Spleen (tissue), 11 donors: ENCODE measurements at regions not wholly inside any gene's neighbourhood (a gene's known extent, or its start where the extent isn't known, plus 50 kb on each side); places are given as distances from the start of the nearest gene placed in this dataset.

Experiments used
- DNase-seq: peaks from one replicate; pipeline ENCODE4 v3.0.0-alpha.2; 2020
- H3K27ac ChIP-seq, 8 donors: fragments of 200-600 bp; sonication (generic) in 7 of 8; 1 replicate in 4 of 8; 2 replicates in 4 of 8; pipeline versions ENCODE4 v1.5.0 to v1.8.0; 2016 to 2021; ENCODE audit warnings: inconsistent platforms in 4 of 8, mild to moderate bottlenecking in 4 of 8, moderate library complexity in 1 of 8
- H3K27me3 ChIP-seq, 7 donors: fragments of 200-600 bp; sonication (generic) in 6 of 7; replicated peaks in 1 of 7; 1 replicate in 4 of 7; 2 replicates in 3 of 7; pipeline versions ENCODE4 v1.5.0 to v1.8.0; 2016 to 2021; ENCODE audit warnings: inconsistent platforms in 3 of 7, mild to moderate bottlenecking in 1 of 7
- H3K36me3 ChIP-seq, 6 donors: fragments of 200-600 bp; sonication (generic) in 5 of 6; 1 replicate in 4 of 6; 2 replicates in 2 of 6; pipeline versions ENCODE4 v1.5.0 to v1.8.0; 2016 to 2021; ENCODE audit warnings: inconsistent platforms in 2 of 6
- H3K4me1 ChIP-seq, 6 donors: fragments of 200-600 bp; sonication (generic) in 5 of 6; 1 replicate in 3 of 6; 2 replicates in 3 of 6; pipeline versions ENCODE4 v1.5.0 to v1.8.0; 2016 to 2021; ENCODE audit warnings: inconsistent platforms in 3 of 6
- H3K4me3 ChIP-seq, 8 donors: fragments of 200-600 bp; sonication (generic) in 7 of 8; 1 replicate in 4 of 8; 2 replicates in 4 of 8; pipeline versions ENCODE4 v1.5.0 to v1.8.0; 2016 to 2021; ENCODE audit warnings: inconsistent platforms in 4 of 8, mild to moderate bottlenecking in 4 of 8, moderate library complexity in 2 of 8
- H3K9me3 ChIP-seq, 8 donors: fragments of 200-600 bp; sonication (generic) in 7 of 8; 1 replicate in 4 of 8; 2 replicates in 4 of 8; pipeline versions ENCODE4 v1.5.0 to v1.8.0; 2016 to 2021; ENCODE audit warnings: inconsistent platforms in 4 of 8
- POLR2A ChIP-seq, 3 donors: fragments of 450-650 bp; IDR thresholded peaks; one replicate each; pipeline ENCODE4 v1.5.1; 2017; ENCODE audit warnings: antibody characterized with exemption in 3 of 3, mild to moderate bottlenecking in 1 of 3
- POLR2AphosphoS5 ChIP-seq, 3 donors: sonication (generic); formaldehyde crosslinking; IDR thresholded peaks; one replicate each; pipeline ENCODE4 v1.5.1; 2017; ENCODE audit warnings: antibody characterized with exemption in 3 of 3
- WGBS, 5 donors: extraction: QIAGEN DNeasy Blood & Tissue Kit in 3 of 5; methylation state at CpG; one replicate each; pipeline versions ENCODE4 v1.1.5 to v1.1.7; 2013 to 2018; 5-methylcytosine and 5-hydroxymethylcytosine counted together
- intact Hi-C: fragments of 100-400 bp; cut with DNase I; formaldehyde crosslinking; loops from one replicate; pipeline ENCODE4 v1.15.0; 2023; ENCODE audit warnings: low total_unique reads
- TF ChIP-seq, protein P1 (sequence below), 11 experiments: fragments of 200-600 bp in 7 of 11; fragments of 450-650 bp in 4 of 11; sonication (generic) in 4 of 11; IDR thresholded peaks in 8 of 11; conservative IDR thresholded peaks in 3 of 11; 1 replicate in 7 of 11; 2 replicates in 4 of 11; pipeline versions ENCODE4 v1.4.0 to v1.8.0; 2016 to 2021; ENCODE audit warnings: antibody characterized with exemption in 11 of 11, inconsistent platforms in 4 of 11, mild to moderate bottlenecking in 1 of 11
- donor health status: healthy with polysubstance abuse.
- donor health status: DM: no; HTN: no; CAD: no; lungs with moderate emphysema.
- donor health status: DM: no; HTN: no; CAD: no.
- donor health status: Bipolar disorder and iron deficiency.
- donor health status: healthy.
- donor health status: DM: no; HTN: no; CAD: no.
- donor health status: DM: yes; HTN: yes; CAD: no.

DNA sequence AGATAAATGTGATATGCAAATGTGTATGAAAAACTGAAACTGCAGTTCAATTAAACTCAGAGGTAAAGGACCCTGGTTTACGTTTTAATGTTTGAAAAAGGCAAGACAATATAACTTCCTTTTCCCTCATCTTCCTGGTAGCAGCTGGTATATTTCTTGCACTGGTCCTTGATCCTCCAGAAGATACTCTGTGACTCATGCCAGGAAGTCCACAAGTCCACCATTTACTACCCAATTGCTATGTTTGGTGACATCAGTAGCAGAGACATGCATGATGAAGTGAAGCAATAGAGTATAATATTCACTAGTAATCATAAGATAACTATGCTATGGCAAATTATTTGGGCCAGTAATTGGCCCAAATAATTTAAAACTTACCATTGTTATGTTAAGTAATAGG, 774.5 kb upstream of the NEGR1 start:
- no peaks in the 10 kb centered on the region for H3K27me3 ChIP-seq
- no peaks in the 10 kb centered on the region for H3K36me3 ChIP-seq
- intact Hi-C loops = no loop called here
- H3K27ac ChIP-seq = no peak overlapping the region
- H3K4me3 ChIP-seq = no peak overlapping the region
- TF ChIP-seq POLR2A (IDR thresholded peaks at IDR 0.05) (no peak), POLR2AphosphoS5 (IDR thresholded peaks at IDR 0.05) (no peak)
- TF ChIP-seq, protein P1, sequence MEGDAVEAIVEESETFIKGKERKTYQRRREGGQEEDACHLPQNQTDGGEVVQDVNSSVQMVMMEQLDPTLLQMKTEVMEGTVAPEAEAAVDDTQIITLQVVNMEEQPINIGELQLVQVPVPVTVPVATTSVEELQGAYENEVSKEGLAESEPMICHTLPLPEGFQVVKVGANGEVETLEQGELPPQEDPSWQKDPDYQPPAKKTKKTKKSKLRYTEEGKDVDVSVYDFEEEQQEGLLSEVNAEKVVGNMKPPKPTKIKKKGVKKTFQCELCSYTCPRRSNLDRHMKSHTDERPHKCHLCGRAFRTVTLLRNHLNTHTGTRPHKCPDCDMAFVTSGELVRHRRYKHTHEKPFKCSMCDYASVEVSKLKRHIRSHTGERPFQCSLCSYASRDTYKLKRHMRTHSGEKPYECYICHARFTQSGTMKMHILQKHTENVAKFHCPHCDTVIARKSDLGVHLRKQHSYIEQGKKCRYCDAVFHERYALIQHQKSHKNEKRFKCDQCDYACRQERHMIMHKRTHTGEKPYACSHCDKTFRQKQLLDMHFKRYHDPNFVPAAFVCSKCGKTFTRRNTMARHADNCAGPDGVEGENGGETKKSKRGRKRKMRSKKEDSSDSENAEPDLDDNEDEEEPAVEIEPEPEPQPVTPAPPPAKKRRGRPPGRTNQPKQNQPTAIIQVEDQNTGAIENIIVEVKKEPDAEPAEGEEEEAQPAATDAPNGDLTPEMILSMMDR (IDR thresholded peaks at IDR 0.05 in 8 of 11, conservative IDR thresholded peaks at IDR 0.05 in 3 of 11) = no peak
- no peak for DNase-seq
- peaks cover 0 to 29% (median 9%) of the 10 kb centered on the region in 8 donors for H3K9me3 ChIP-seq
- H3K4me1 ChIP-seq = no peaks in the 10 kb centered on the region
- WGBS, 5 donors = 0 to 59% (median 34%) methylated on average over 1 of the region's 1 CpG

GRCh38 chr1:73044241-73045036, 762.1 kb upstream of the NEGR1 start:
- Histone ChIP-seq H3K27me3 (no peaks in the 10 kb centered on the region), H3K4me3 (no peak overlapping the region), H3K36me3 (no peaks in the 10 kb centered on the region), H3K9me3 (peaks cover 0 to 14% (median under 1%) of the 10 kb centered on the region in 8 donors), H3K4me1 (no peaks in the 10 kb centered on the region), H3K27ac (no peak overlapping the region)
- intact Hi-C loops = no loop called here
- WGBS, 5 donors = 46 to 76% (median 68%) methylated on average over 3 to 4 of the region's 4 CpGs
- TF ChIP-seq POLR2A (IDR thresholded peaks at IDR 0.05) (no peak), POLR2AphosphoS5 (IDR thresholded peaks at IDR 0.05) (no peak)
- TF ChIP-seq, protein P1 (IDR thresholded peaks at IDR 0.05 in 8 of 11, conservative IDR thresholded peaks at IDR 0.05 in 3 of 11) = no peak
- DNase-seq = no peak

- TF ChIP-seq, protein P1 (IDR thresholded peaks at IDR 0.05 in 8 of 11, conservative IDR thresholded peaks at IDR 0.05 in 3 of 11) = no peak
- TF ChIP-seq POLR2AphosphoS5 (IDR thresholded peaks at IDR 0.05) = no peak
- TF ChIP-seq POLR2A (IDR thresholded peaks at IDR 0.05) = no peak
- no peaks in the 10 kb centered on the region for H3K36me3 ChIP-seq
- no peak for DNase-seq
- intact Hi-C loops = no loop called here
- no peaks in the 10 kb centered on the region for H3K4me1 ChIP-seq
- WGBS, 5 donors = 71 to 89% (median 74%) methylated on average over 1 of the region's 1 CpG
- H3K9me3 ChIP-seq = peaks cover 0 to 14% (median 0%) of the 10 kb centered on the region in 8 donors
- no peak overlapping the region for H3K27ac ChIP-seq
- H3K4me3 ChIP-seq = no peak overlapping the region
- H3K27me3 ChIP-seq = no peaks in the 10 kb centered on the region
These were observed 760.1 kb upstream of the NEGR1 start for GRCh38 chr1:73042403-73042802.

GRCh38 chr1:73040811-73041210, 758.5 kb upstream of the NEGR1 start:
- H3K4me3 ChIP-seq = no peak overlapping the region
- DNase-seq = no peak
- TF ChIP-seq, protein P1 (IDR thresholded peaks at IDR 0.05 in 8 of 11, conservative IDR thresholded peaks at IDR 0.05 in 3 of 11) = no peak
- TF ChIP-seq POLR2AphosphoS5 (IDR thresholded peaks at IDR 0.05) = no peak
- no peak for TF ChIP-seq POLR2A (IDR thresholded peaks at IDR 0.05)
- no peak overlapping the region for H3K27ac ChIP-seq
- WGBS, 5 donors = 64 to 79% (median 72%) methylated on average over 1 of the region's 1 CpG
- no peaks in the 10 kb centered on the region for H3K36me3 ChIP-seq
- peaks cover 0 to 14% (median 0%) of the 10 kb centered on the region in 8 donors for H3K9me3 ChIP-seq
- no peaks in the 10 kb centered on the region for H3K4me1 ChIP-seq
- H3K27me3 ChIP-seq = no peaks in the 10 kb centered on the region
- intact Hi-C loops = no loop called here
